ENCODE measurements at regions not wholly inside any gene's neighbourhood (a gene's known extent, or its start where the extent isn't known, plus 50 kb on each side); places are given as distances from the start of the nearest gene placed in this dataset.

DNA sequence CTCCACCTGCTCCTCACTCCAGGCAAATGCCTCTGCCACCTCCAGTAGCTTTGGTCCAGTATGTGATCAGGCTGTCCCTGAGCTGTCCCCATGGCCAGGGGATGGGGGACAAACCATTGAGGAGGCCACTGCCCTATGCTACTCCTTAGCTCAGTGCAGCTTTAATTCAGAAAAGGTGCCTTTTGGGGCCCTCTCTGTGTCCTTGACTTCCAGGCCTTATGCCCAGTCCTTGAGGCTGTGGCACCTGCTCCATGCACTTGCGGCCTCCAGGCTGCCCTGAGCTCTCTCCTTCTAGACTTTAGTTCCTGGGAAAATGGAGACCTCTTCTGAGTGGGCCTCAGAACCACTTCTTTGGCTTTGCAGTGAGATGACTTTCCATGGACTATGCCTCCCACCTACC, 650.8 kb upstream of the CELF2 start:
- Histone ChIP-seq H3K27ac (ENCODE audit: low read depth in 1 of 3, low read length in 2 of 3) (no peak overlapping the region), H3K4me3 (ENCODE audit: low read depth in 1 of 3, low read length in 3 of 3) (no peak overlapping the region), H3K4me1 (ENCODE audit: control insufficient read depth in 3 of 3, insufficient read depth in 2 of 3, low read depth in 1 of 3, low read length in 2 of 3) (no peaks in the 10 kb centered on the region), H3K36me3 (ENCODE audit: control insufficient read depth in 3 of 3, insufficient read depth in 2 of 3, low read depth in 1 of 3, low read length in 3 of 3) (no peaks in the 10 kb centered on the region), H3K9me3 (ENCODE audit: control insufficient read depth in 2 of 2, insufficient read depth in 1 of 2, low read depth in 1 of 2, low read length in 1 of 2) (no peaks in the 10 kb centered on the region), H3K27me3 (ENCODE audit: control insufficient read depth in 3 of 3, insufficient read depth in 3 of 3, low read length in 3 of 3) (no peaks in the 10 kb centered on the region)
- DNase-seq (no peak), FAIRE-seq (no peak)
- 68 to 93% (median 86%) methylated on average over 1 of the region's 1 CpG for WGBS, 3 donors

DNA sequence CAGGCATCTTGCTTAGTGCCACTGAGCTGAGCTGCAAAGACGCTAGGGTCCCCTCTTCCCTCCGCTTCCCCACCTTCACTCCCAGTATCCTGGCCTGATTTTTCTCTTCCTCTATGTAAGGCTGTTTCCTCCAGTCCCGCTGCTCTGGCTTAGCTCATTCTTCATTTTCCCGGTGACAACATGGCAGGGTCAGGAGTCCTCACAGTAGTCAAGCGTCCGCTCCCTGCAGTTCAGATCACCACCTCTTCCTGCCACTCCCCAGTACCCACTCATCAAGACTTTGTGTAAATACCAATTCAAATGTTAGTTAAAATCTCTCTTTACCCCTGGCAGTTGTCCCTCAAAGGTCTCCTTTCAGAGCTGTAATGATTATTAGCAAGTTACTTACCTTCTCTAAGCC, 650.4 kb upstream of the CELF2 start:
- DNase-seq, result no peak
- no peak for FAIRE-seq
- no peaks in the 10 kb centered on the region for H3K9me3 ChIP-seq (ENCODE audit: control insufficient read depth in 2 of 2, insufficient read depth in 1 of 2, low read depth in 1 of 2, low read length in 1 of 2)
- H3K4me1 ChIP-seq (ENCODE audit: control insufficient read depth in 3 of 3, insufficient read depth in 2 of 3, low read depth in 1 of 3, low read length in 2 of 3), result no peaks in the 10 kb centered on the region
- 65 to 79% (median 76%) methylated on average over 6 of the region's 6 CpGs for WGBS, 3 donors
- H3K27me3 ChIP-seq (ENCODE audit: control insufficient read depth in 3 of 3, insufficient read depth in 3 of 3, low read length in 3 of 3), result no peaks in the 10 kb centered on the region
- no peaks in the 10 kb centered on the region for H3K36me3 ChIP-seq (ENCODE audit: control insufficient read depth in 3 of 3, insufficient read depth in 2 of 3, low read depth in 1 of 3, low read length in 3 of 3)
- H3K27ac ChIP-seq (ENCODE audit: low read depth in 1 of 3, low read length in 2 of 3), result no peak overlapping the region
- no peak overlapping the region for H3K4me3 ChIP-seq (ENCODE audit: low read depth in 1 of 3, low read length in 3 of 3)

DNA sequence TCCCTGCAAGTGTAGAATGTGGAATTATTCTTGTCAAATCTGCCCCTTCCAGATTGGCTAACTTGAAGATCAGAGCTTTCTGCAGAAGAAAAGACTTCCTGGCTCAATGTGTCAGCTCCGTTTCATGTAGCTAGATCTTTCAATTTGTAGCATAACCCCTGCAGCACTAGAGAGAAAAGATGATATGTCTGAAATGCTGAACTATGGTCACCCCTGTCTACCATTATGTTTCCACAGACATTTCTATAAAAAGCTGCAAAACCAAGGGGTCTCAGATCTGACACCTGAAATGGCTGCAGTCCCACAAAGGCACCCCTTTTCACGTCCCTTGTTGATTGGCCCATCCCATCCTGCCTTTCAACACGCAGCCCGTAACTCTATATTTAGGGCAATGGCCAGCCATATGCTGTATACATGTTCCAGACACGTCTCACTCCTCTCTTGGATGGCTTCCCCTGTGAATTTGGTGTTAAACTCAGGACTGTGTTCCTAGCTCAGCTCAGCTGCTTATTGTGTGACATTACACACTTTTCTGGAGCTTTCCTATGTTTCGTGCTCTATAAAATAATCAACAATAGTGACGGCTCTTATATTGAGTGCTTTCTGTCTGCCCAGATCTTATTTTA, 648.6 kb upstream of the CELF2 start:
- FAIRE-seq, result no peak
- 77 to 85% (median 84%) methylated on average over 7 of the region's 7 CpGs for WGBS, 3 donors
- no peaks in the 10 kb centered on the region for H3K4me1 ChIP-seq (ENCODE audit: control insufficient read depth in 3 of 3, insufficient read depth in 2 of 3, low read depth in 1 of 3, low read length in 2 of 3)

DNA sequence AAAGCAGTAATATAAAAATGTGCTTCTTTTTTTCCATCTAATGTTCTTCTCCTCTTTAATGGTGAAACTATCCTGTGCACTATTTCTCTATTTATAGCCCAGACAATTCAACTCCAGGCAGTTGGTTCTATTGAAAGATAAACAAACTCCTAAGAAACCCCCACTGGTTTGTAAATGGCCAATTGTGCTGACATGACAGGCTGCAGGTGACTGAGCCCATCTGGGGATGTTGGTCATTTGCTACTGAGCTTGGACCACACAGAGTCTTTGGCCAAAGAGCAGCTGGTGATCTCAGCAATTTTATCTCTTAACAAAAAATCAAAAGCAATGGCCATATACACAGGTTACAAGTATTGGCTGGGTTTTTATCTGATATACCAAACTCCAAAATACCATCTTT, 631.8 kb upstream of the CELF2 start:
- Histone ChIP-seq H3K27ac (ENCODE audit: low read depth in 1 of 3, low read length in 2 of 3) (no peak overlapping the region), H3K36me3 (ENCODE audit: control insufficient read depth in 3 of 3, insufficient read depth in 2 of 3, low read depth in 1 of 3, low read length in 3 of 3) (no peaks in the 10 kb centered on the region), H3K4me3 (ENCODE audit: low read depth in 1 of 3, low read length in 3 of 3) (no peak overlapping the region), H3K9me3 (ENCODE audit: control insufficient read depth in 2 of 2, insufficient read depth in 1 of 2, low read depth in 1 of 2, low read length in 1 of 2) (no peaks in the 10 kb centered on the region), H3K4me1 (ENCODE audit: control insufficient read depth in 3 of 3, insufficient read depth in 2 of 3, low read depth in 1 of 3, low read length in 2 of 3) (no peaks in the 10 kb centered on the region), H3K27me3 (ENCODE audit: control insufficient read depth in 3 of 3, insufficient read depth in 3 of 3, low read length in 3 of 3) (no peaks in the 10 kb centered on the region)
- DNase-seq, result no peak
- no peak for FAIRE-seq

More for the DNA sequence above, 648.6 kb upstream of the CELF2 start:
- no peaks in the 10 kb centered on the region for H3K9me3 ChIP-seq (ENCODE audit: control insufficient read depth in 2 of 2, insufficient read depth in 1 of 2, low read depth in 1 of 2, low read length in 1 of 2)
- DNase-seq, result no peak
- no peaks in the 10 kb centered on the region for H3K36me3 ChIP-seq (ENCODE audit: control insufficient read depth in 3 of 3, insufficient read depth in 2 of 3, low read depth in 1 of 3, low read length in 3 of 3)
- no peak overlapping the region for H3K4me3 ChIP-seq (ENCODE audit: low read depth in 1 of 3, low read length in 3 of 3)
- no peaks in the 10 kb centered on the region for H3K27me3 ChIP-seq (ENCODE audit: control insufficient read depth in 3 of 3, insufficient read depth in 3 of 3, low read length in 3 of 3)
- H3K27ac ChIP-seq (ENCODE audit: low read depth in 1 of 3, low read length in 2 of 3), result no peak overlapping the region

DNA sequence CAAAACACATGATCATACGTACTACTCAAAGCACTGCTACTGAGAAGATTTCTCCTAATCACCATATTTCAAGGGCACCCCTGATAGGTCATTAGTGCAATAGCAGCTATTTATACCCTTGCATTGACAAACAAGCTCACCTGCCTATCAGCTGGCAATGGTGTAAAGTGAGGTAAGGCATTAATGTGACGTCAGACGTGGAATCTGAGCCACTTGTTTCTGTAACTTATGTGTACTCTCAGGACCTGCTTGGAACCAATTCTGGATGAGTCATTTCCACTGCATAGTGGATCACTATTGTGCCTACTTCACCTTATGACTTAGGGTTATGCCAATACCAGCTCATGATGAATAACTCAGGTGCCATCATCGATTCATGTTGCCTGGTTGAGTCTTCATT, 628.5 kb upstream of the CELF2 start:
- DNase-seq (no peak), FAIRE-seq (no peak)
- no peaks in the 10 kb centered on the region for H3K9me3 ChIP-seq (ENCODE audit: control insufficient read depth in 2 of 2, insufficient read depth in 1 of 2, low read depth in 1 of 2, low read length in 1 of 2)
- WGBS, 3 donors, result 88 to 93% (median 88%) methylated on average over 4 of the region's 4 CpGs
- H3K4me3 ChIP-seq (ENCODE audit: low read depth in 1 of 3, low read length in 3 of 3), result no peak overlapping the region
- no peak overlapping the region for H3K27ac ChIP-seq (ENCODE audit: low read depth in 1 of 3, low read length in 2 of 3)
- H3K36me3 ChIP-seq (ENCODE audit: control insufficient read depth in 3 of 3, insufficient read depth in 2 of 3, low read depth in 1 of 3, low read length in 3 of 3), result no peaks in the 10 kb centered on the region
- no peaks in the 10 kb centered on the region for H3K27me3 ChIP-seq (ENCODE audit: control insufficient read depth in 3 of 3, insufficient read depth in 3 of 3, low read length in 3 of 3)
- H3K4me1 ChIP-seq (ENCODE audit: control insufficient read depth in 3 of 3, insufficient read depth in 2 of 3, low read depth in 1 of 3, low read length in 2 of 3), result no peaks in the 10 kb centered on the region

DNA sequence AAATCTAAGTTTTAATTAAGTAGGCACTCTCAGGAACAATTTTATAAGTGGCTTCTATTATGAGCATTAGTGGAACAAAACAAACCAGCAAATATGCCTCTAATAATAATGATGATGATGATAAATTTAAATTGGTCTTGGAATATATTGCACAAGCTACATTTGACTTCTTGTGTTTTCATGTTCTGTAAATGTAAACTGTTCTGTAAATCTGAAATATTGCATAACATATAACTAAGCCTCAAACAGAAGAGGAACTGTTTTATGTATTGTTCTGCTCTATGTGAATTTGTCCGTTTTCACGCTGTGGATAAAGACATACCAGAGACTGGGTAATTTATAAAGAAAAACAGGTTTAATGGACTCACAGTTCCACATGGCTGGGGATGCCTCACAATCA, 625.2 kb upstream of the CELF2 start:
- Histone ChIP-seq H3K27me3 (ENCODE audit: control insufficient read depth in 3 of 3, insufficient read depth in 3 of 3, low read length in 3 of 3) (no peaks in the 10 kb centered on the region), H3K4me3 (ENCODE audit: low read depth in 1 of 3, low read length in 3 of 3) (no peak overlapping the region), H3K4me1 (ENCODE audit: control insufficient read depth in 3 of 3, insufficient read depth in 2 of 3, low read depth in 1 of 3, low read length in 2 of 3) (no peaks in the 10 kb centered on the region), H3K27ac (ENCODE audit: low read depth in 1 of 3, low read length in 2 of 3) (no peak overlapping the region), H3K9me3 (ENCODE audit: control insufficient read depth in 2 of 2, insufficient read depth in 1 of 2, low read depth in 1 of 2, low read length in 1 of 2) (no peaks in the 10 kb centered on the region), H3K36me3 (ENCODE audit: control insufficient read depth in 3 of 3, insufficient read depth in 2 of 3, low read depth in 1 of 3, low read length in 3 of 3) (no peaks in the 10 kb centered on the region)
- DNase-seq (no peak), FAIRE-seq (no peak)
- WGBS, 3 donors, result 88 to 93% (median 91%) methylated on average over 2 of the region's 2 CpGs

DNA sequence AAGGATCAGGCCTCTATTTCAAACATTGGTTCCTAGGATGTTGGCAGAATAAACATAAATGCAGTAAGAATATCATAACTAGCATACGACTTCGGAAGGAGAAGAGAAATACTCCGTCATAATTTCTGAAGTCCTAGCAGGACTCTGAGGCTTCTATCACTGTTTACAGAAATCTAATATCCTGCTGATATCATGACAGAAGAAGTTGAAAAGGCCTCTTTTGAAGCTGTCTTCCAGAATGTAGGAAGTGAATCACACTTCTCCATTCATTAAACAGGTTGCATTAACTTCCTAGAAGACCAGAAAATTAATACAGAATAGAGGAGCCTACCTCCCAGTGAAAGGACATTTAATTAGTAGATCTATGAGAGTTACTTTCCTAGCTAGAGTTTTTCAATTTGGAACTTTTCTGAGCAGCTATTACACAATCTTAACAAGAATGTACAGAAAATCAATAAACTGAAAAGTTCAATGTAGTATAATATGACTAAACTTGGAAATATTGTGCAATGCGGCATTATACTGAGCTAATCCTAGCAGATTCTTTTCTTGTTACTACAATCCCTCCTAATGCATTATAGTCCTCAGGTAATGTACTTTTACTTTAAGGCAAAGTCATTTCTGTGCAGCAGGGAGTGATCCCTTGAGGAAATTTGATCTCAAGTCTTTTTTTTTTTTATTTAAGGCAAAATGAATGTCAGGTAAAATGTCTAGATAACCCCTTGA, 622.6 kb upstream of the CELF2 start:
- Histone ChIP-seq H3K27me3 (ENCODE audit: control insufficient read depth in 3 of 3, insufficient read depth in 3 of 3, low read length in 3 of 3) (no peaks in the 10 kb centered on the region), H3K36me3 (ENCODE audit: control insufficient read depth in 3 of 3, insufficient read depth in 2 of 3, low read depth in 1 of 3, low read length in 3 of 3) (no peaks in the 10 kb centered on the region), H3K9me3 (ENCODE audit: control insufficient read depth in 2 of 2, insufficient read depth in 1 of 2, low read depth in 1 of 2, low read length in 1 of 2) (peaks cover 0 to 2% of the 10 kb centered on the region in 2 donors), H3K4me1 (ENCODE audit: control insufficient read depth in 3 of 3, insufficient read depth in 2 of 3, low read depth in 1 of 3, low read length in 2 of 3) (no peaks in the 10 kb centered on the region), H3K4me3 (ENCODE audit: low read depth in 1 of 3, low read length in 3 of 3) (no peak overlapping the region), H3K27ac (ENCODE audit: low read depth in 1 of 3, low read length in 2 of 3) (no peak overlapping the region)
- FAIRE-seq, result no peak
- no peak for DNase-seq
- 84 to 92% (median 90%) methylated on average over 4 of the region's 4 CpGs for WGBS, 3 donors

DNA sequence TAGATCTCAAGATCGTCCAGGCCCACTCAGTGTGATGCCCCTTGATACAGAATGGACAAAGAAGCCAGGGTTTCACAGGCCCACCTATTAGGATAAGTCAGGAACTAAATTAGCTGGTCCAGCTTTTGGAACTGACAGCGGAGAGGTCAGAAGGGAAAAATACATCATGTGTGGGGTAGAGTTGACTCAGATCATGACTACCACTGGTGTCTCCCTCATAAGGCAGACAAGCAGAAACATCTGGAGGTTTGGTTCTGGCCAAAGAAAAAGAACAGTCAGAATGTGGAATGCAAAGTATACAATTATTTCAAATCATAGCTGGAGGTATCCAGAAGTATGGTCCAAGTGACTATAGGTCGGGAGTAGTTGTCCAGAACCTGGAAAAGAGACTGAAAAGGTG, 621.1 kb upstream of the CELF2 start:
- WGBS, 3 donors, result 50 to 77% (median 56%) methylated on average over 3 of the region's 3 CpGs
- no peaks in the 10 kb centered on the region for H3K36me3 ChIP-seq (ENCODE audit: control insufficient read depth in 3 of 3, insufficient read depth in 2 of 3, low read depth in 1 of 3, low read length in 3 of 3)
- H3K27me3 ChIP-seq (ENCODE audit: control insufficient read depth in 3 of 3, insufficient read depth in 3 of 3, low read length in 3 of 3), result no peaks in the 10 kb centered on the region
- FAIRE-seq (no peak), DNase-seq (no peak)
- no peak overlapping the region for H3K4me3 ChIP-seq (ENCODE audit: low read depth in 1 of 3, low read length in 3 of 3)
- H3K9me3 ChIP-seq (ENCODE audit: control insufficient read depth in 2 of 2, insufficient read depth in 1 of 2, low read depth in 1 of 2, low read length in 1 of 2), result peaks cover 0 to 2% of the 10 kb centered on the region in 2 donors
- H3K4me1 ChIP-seq (ENCODE audit: control insufficient read depth in 3 of 3, insufficient read depth in 2 of 3, low read depth in 1 of 3, low read length in 2 of 3), result no peaks in the 10 kb centered on the region
- no peak overlapping the region for H3K27ac ChIP-seq (ENCODE audit: low read depth in 1 of 3, low read length in 2 of 3)

DNA sequence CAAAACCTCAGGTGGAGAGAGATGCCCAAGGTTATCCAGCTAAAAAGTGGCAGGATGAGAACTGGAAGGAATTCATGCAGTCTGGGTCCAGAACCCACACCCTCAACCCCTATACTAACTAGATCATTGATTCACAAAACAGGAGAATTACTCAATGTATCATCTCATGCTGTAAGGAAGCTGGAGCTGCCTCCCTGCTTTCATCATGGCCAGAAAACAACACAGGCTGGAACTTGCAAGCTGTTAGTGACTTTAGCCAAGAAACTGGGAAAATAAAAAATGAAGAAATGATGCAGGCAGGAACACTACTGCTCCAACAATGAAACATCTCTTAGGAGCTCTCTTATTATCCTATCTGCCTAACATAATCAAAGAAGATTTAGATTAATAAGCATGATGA, 619.8 kb upstream of the CELF2 start:
- Histone ChIP-seq H3K4me1 (ENCODE audit: control insufficient read depth in 3 of 3, insufficient read depth in 2 of 3, low read depth in 1 of 3, low read length in 2 of 3) (no peaks in the 10 kb centered on the region), H3K4me3 (ENCODE audit: low read depth in 1 of 3, low read length in 3 of 3) (no peak overlapping the region), H3K27me3 (ENCODE audit: control insufficient read depth in 3 of 3, insufficient read depth in 3 of 3, low read length in 3 of 3) (no peaks in the 10 kb centered on the region), H3K36me3 (ENCODE audit: control insufficient read depth in 3 of 3, insufficient read depth in 2 of 3, low read depth in 1 of 3, low read length in 3 of 3) (no peaks in the 10 kb centered on the region), H3K9me3 (ENCODE audit: control insufficient read depth in 2 of 2, insufficient read depth in 1 of 2, low read depth in 1 of 2, low read length in 1 of 2) (peaks cover 0 to 2% of the 10 kb centered on the region in 2 donors), H3K27ac (ENCODE audit: low read depth in 1 of 3, low read length in 2 of 3) (no peak overlapping the region)
- no peak for FAIRE-seq
- DNase-seq, result no peak

All from small intestine (tissue), 7 donors.